B cell (primary cell): ENCODE measurements at regions not wholly inside any gene's neighbourhood (a gene's known extent, or its start where the extent isn't known, plus 50 kb on each side); places are given as distances from the start of the nearest gene placed in this dataset.

ENCODE experiments used
- ATAC-seq: fragments of 200-7000 bp; cut with Tn5 transposase; one replicate; pipeline ENCODE4 v1.10.0; 2021; ENCODE audit warnings: low read depth, mild to moderate bottlenecking, moderate number of reproducible peaks, moderate library complexity
- CTCF ChIA-PET: fragments of 350-600 bp; sonication (Branson Sonifier 250); formaldehyde crosslinking; loops from one replicate; lab custom pipeline; 2021; ENCODE audit warnings: antibody characterized with exemption, inconsistent platforms; lab: Charles Lee
- POLR2A ChIA-PET: fragments of 350-600 bp; sonication (Branson Sonifier 250); formaldehyde crosslinking; loops from one replicate; lab custom pipeline; 2021; ENCODE audit warnings: antibody characterized with exemption; lab: Charles Lee
- DNase-seq: peaks from one replicate; pipeline ENCODE4 v3.0.0; 2013
- H2AFZ ChIP-seq: 2 replicates; pipeline ENCODE4 v1.6.1; 2012; ENCODE audit warnings: mild to moderate bottlenecking, low read depth, low read length; ENCODE audit not compliant: insufficient read depth, poor library complexity, severe bottlenecking
- H3K27ac ChIP-seq, 2 donors: 1 replicate in 1 of 2; 2 replicates in 1 of 2; pipeline ENCODE4 v1.5.1; 2012 to 2013; ENCODE audit warnings: low read length in 2 of 2, mild to moderate bottlenecking in 2 of 2, moderate library complexity in 1 of 2
- H3K27me3 ChIP-seq, 4 experiments: fragments of 200-600 bp in 1 of 4; sonication (generic) in 1 of 4; replicated peaks in 1 of 4; 1 replicate in 2 of 4; 2 replicates in 2 of 4; pipeline versions ENCODE4 v1.6.1 to v1.7.0; 2013 to 2016; ENCODE audit warnings: low read length in 3 of 4, mild to moderate bottlenecking in 2 of 4, mixed read lengths in 1 of 4, moderate library complexity in 1 of 4; ENCODE audit not compliant: insufficient read depth in 4 of 4, control insufficient read depth in 3 of 4; ENCODE audit errors: control extremely low read depth in 1 of 4
- H3K36me3 ChIP-seq, 2 experiments: replicated peaks in 1 of 2; 1 replicate in 1 of 2; 2 replicates in 1 of 2; pipeline versions ENCODE4 v1.6.1 to v1.7.1; 2013; ENCODE audit warnings: low read length in 1 of 2; ENCODE audit not compliant: insufficient read depth in 2 of 2, control insufficient read depth in 1 of 2; ENCODE audit errors: control extremely low read depth in 1 of 2, extremely low read depth in 1 of 2
- H3K4me1 ChIP-seq, 2 donors: fragments of 200-600 bp in 1 of 2; sonication (generic) in 1 of 2; 1 replicate in 1 of 2; 2 replicates in 1 of 2; pipeline versions ENCODE4 v1.5.1 to v1.6.1; 2013 to 2017; ENCODE audit warnings: low read length in 2 of 2; ENCODE audit not compliant: control insufficient read depth in 2 of 2, insufficient read depth in 2 of 2
- H3K4me2 ChIP-seq: replicated peaks from 2 replicates; pipeline ENCODE3; 2012; ENCODE audit warnings: mild to moderate bottlenecking, low read depth, low read length; ENCODE audit not compliant: poor library complexity, severe bottlenecking
- H3K4me3 ChIP-seq, 5 experiments: fragments of 200-600 bp in 1 of 5; sonication (generic) in 1 of 5; 1 replicate in 3 of 5; 2 replicates in 2 of 5; pipeline versions ENCODE4 v1.5.1 to v1.7.0; 2011 to 2016; ENCODE audit warnings: low read length in 4 of 5, mild to moderate bottlenecking in 4 of 5, low read depth in 2 of 5, control low read depth in 1 of 5, moderate library complexity in 1 of 5; ENCODE audit not compliant: insufficient read depth in 1 of 5; ENCODE audit errors: control extremely low read depth in 1 of 5, extremely low read depth in 1 of 5
- H3K79me2 ChIP-seq: fragments of 200-600 bp; sonication (generic); one replicate; pipeline ENCODE4 v1.6.0; 2016; ENCODE audit warnings: low read length; ENCODE audit not compliant: control insufficient read depth, insufficient read depth
- H3K9ac ChIP-seq: fragments of 200-600 bp; sonication (generic); 2 replicates; pipeline ENCODE4 v1.6.1; 2017; ENCODE audit warnings: mild to moderate bottlenecking, low read length, moderate library complexity
- H3K9me3 ChIP-seq, 3 donors: one replicate each; pipeline versions ENCODE4 v1.6.1 to v1.7.1; 2013; ENCODE audit warnings: low read length in 2 of 3; ENCODE audit not compliant: control insufficient read depth in 2 of 3, insufficient read depth in 1 of 3; ENCODE audit errors: control extremely low read depth in 1 of 3
- H4K20me1 ChIP-seq: 2 replicates; pipeline ENCODE4 v1.6.0; 2012; ENCODE audit warnings: mild to moderate bottlenecking, low read length; ENCODE audit not compliant: insufficient read depth, control insufficient read depth, poor library complexity, severe bottlenecking
- H3K27ac Mint-ChIP-seq: one replicate; pipeline ENCODE4 v1.8.0; 2021; ENCODE audit warnings: mixed read lengths
- H3K27me3 Mint-ChIP-seq: one replicate; pipeline ENCODE4 v1.8.0; 2021; ENCODE audit warnings: mixed read lengths
- H3K4me1 Mint-ChIP-seq: one replicate; pipeline ENCODE4 v1.8.0; 2021; ENCODE audit warnings: mixed read lengths
- H3K4me3 Mint-ChIP-seq: one replicate; pipeline ENCODE4 v1.8.0; 2021; ENCODE audit warnings: mixed read lengths
- H3K9me3 Mint-ChIP-seq: one replicate; pipeline ENCODE4 v1.8.0; 2022; ENCODE audit warnings: mixed read lengths; ENCODE audit not compliant: insufficient read depth
- EZH2 ChIP-seq: IDR thresholded peaks from 2 replicates; pipeline ENCODE4 v1.6.1; 2012; ENCODE audit warnings: borderline replicate concordance, low read depth, mild to moderate bottlenecking, moderate library complexity, low read length; ENCODE audit not compliant: insufficient read depth, poor library complexity, severe bottlenecking
- WGBS: methylation state at CpG from one replicate; pipeline ENCODE4 v1.1.5; 2013; ENCODE audit warnings: missing lambda C conversion rate; ENCODE audit not compliant: insufficient coverage; 5-methylcytosine and 5-hydroxymethylcytosine counted together
- intact Hi-C: fragments of 100-400 bp; cut with micrococcal nuclease; formaldehyde crosslinking; loops from one replicate; pipeline ENCODE4 v1.10.0; 2022
- TF ChIP-seq, protein P1 (sequence below): fragments of 200-600 bp; IDR thresholded peaks from one replicate; pipeline ENCODE4 v1.8.0; 2022; ENCODE audit warnings: antibody characterized with exemption, mild to moderate bottlenecking

- ATAC-seq: no peak
- H3K27me3 Mint-ChIP-seq: peaks cover 4% of the 10 kb centered on the region
- peaks cover 0 to 10% (median 0%) of the 10 kb centered on the region in 4 experiments for H3K27me3 ChIP-seq
- H3K4me1 ChIP-seq: peaks cover 22 to 36% of the 10 kb centered on the region in 2 donors
- H3K9me3 Mint-ChIP-seq: no peaks in the 10 kb centered on the region
- intact Hi-C loops: no loop called here
- H3K4me3 ChIP-seq: no peak overlapping the region
- H4K20me1 ChIP-seq: no peaks in the 10 kb centered on the region
- H3K4me3 Mint-ChIP-seq: no peak overlapping the region
- no peaks in the 10 kb centered on the region for H3K79me2 ChIP-seq
- ChIA-PET CTCF (interaction anchor here (0.7 kb wide), 1 partner anchor 64 kb away, joined by 3 read pairs; no protein-coding TSS in a partner anchor), POLR2A (no interaction called here)
- no CpG with 5 or more reads among the region's 1 CpG for WGBS
- peaks cover 34% of the 10 kb centered on the region for H3K4me1 Mint-ChIP-seq
- H3K9ac ChIP-seq: no peak overlapping the region
- no peak overlapping the region for H3K27ac ChIP-seq
- no peaks in the 10 kb centered on the region for H3K36me3 ChIP-seq
- DNase-seq: no peak
- no peak overlapping the region for H3K4me2 ChIP-seq
- TF ChIP-seq EZH2: no peak
- TF ChIP-seq, protein P1, sequence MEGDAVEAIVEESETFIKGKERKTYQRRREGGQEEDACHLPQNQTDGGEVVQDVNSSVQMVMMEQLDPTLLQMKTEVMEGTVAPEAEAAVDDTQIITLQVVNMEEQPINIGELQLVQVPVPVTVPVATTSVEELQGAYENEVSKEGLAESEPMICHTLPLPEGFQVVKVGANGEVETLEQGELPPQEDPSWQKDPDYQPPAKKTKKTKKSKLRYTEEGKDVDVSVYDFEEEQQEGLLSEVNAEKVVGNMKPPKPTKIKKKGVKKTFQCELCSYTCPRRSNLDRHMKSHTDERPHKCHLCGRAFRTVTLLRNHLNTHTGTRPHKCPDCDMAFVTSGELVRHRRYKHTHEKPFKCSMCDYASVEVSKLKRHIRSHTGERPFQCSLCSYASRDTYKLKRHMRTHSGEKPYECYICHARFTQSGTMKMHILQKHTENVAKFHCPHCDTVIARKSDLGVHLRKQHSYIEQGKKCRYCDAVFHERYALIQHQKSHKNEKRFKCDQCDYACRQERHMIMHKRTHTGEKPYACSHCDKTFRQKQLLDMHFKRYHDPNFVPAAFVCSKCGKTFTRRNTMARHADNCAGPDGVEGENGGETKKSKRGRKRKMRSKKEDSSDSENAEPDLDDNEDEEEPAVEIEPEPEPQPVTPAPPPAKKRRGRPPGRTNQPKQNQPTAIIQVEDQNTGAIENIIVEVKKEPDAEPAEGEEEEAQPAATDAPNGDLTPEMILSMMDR: no peak
- H2AFZ ChIP-seq: no peak overlapping the region
- no peak overlapping the region for H3K27ac Mint-ChIP-seq
- no peaks in the 10 kb centered on the region for H3K9me3 ChIP-seq
These were observed 66.3 kb upstream of the RTN4 start for GRCh38 chr2:55116598-55116964.

- no peak overlapping the region for H3K27ac ChIP-seq
- Mint-ChIP-seq H3K27me3 (no peaks in the 10 kb centered on the region), H3K9me3 (no peaks in the 10 kb centered on the region), H3K4me1 (peaks cover 34% of the 10 kb centered on the region), H3K27ac (no peak overlapping the region), H3K4me3 (no peak overlapping the region)
- no peak for ATAC-seq
- H3K27me3 ChIP-seq: peaks cover 0 to 9% (median 0%) of the 10 kb centered on the region in 4 experiments
- H4K20me1 ChIP-seq: no peaks in the 10 kb centered on the region
- TF ChIP-seq EZH2: no peak
- TF ChIP-seq, protein P1: no peak
- H3K79me2 ChIP-seq: no peaks in the 10 kb centered on the region
- H3K36me3 ChIP-seq: no peaks in the 10 kb centered on the region
- H2AFZ ChIP-seq: no peak overlapping the region
- 100% methylated on average over 2 of the region's 4 CpGs for WGBS
- ChIA-PET POLR2A (no interaction called here), CTCF (interaction anchor here (0.7 to 1.3 kb wide), 2 partner anchors 52 to 64 kb away, joined by 3 to 5 read pairs; no protein-coding TSS in a partner anchor)
- H3K4me1 ChIP-seq: peaks cover 22 to 36% of the 10 kb centered on the region in 2 donors
- intact Hi-C loops: no loop called here
- no peak for DNase-seq
- no peak overlapping the region for H3K4me3 ChIP-seq
- H3K9ac ChIP-seq: no peak overlapping the region
- no peak overlapping the region for H3K4me2 ChIP-seq
- no peaks in the 10 kb centered on the region for H3K9me3 ChIP-seq
These were observed 65.7 kb upstream of the RTN4 start for GRCh38 chr2:55115761-55116597.
